ENCODE measurements at regions not wholly inside any gene's neighbourhood (a gene's known extent, or its start where the extent isn't known, plus 50 kb on each side); places are given as distances from the start of the nearest gene placed in this dataset.

DNA sequence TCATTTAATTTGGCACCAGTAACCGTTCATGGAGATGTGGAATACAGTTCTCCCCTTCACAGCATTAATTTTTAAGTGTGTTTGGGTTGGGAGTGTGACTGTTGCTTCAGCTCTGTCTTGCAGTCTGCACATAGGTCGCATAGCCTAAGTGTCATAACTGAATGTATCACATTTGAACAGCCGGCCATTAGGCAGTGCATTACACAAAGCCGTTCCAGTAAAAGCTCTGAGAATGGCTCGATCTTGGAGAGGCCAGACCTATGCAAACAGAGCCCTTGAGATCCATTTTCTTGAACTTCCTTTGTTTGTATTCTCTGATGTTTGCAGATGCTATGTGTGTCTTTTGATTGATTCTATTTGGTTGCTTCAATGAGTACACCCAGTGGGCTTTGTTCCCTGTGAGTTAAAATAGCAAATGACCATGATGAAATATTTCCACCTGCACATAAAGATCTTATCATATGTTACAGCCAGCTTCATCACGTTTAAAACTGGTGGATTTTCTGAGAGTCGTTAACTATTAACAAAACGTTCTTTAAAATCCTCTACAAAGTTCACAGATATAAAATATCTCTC, 1104.9 kb upstream of the SLC10A2 start:
- no peak for DNase-seq (ENCODE audit: low spot score)

DNA sequence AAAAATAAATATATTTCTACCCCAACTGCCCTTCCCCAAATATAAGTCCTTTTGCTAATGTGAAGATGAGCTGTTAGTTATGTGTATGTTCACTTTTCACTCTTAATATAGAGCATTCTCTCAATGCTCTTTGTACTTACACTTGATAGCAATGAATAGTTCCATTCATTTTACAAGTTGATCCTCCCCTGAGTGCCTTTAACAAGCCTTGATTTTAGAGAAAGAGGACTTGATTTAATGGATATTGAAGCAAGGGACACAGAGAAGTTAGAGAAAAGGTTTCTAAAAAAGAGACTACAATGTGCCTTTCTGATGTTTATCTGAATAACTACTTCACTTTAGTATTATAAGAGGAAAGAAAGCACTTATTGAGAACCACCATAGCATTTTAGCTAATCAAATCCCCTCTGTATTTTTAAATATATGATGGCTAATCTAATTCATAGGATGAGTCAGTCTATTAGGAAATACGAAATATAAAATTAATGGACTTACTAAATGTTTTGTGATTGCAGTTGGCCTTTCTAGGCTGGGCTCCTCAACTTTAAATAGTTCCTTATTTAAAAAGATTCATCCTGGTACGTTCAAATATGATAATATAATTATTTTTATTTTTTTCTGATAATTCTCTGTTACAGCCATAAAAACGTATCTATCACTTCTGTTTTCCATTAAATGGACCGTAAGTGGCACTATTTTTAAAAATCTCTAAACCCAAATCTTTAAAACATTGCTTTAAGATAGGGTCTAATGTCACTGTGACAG, 1097.8 kb upstream of the SLC10A2 start:
- no peak for DNase-seq (ENCODE audit: low spot score)

DNA sequence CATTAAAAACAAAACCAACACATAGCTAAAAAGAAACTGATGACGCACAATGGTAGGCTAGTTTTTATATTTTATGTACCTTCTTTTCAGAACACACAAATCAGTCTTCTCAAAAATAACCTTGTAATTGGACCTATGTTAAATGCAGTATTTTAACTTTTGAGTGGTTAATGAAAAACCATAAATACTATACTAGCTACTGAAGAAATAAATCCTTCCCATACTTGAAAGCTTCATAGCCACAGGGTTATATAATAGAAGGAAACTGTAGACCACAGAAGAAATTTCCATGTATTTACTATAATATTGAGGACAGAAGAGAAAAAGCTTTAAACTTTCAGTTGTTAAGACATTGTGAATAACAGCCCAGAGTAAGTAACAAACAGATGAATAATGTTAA, 1094.3 kb upstream of the SLC10A2 start:
- DNase-seq (ENCODE audit: low spot score): no peak

DNA sequence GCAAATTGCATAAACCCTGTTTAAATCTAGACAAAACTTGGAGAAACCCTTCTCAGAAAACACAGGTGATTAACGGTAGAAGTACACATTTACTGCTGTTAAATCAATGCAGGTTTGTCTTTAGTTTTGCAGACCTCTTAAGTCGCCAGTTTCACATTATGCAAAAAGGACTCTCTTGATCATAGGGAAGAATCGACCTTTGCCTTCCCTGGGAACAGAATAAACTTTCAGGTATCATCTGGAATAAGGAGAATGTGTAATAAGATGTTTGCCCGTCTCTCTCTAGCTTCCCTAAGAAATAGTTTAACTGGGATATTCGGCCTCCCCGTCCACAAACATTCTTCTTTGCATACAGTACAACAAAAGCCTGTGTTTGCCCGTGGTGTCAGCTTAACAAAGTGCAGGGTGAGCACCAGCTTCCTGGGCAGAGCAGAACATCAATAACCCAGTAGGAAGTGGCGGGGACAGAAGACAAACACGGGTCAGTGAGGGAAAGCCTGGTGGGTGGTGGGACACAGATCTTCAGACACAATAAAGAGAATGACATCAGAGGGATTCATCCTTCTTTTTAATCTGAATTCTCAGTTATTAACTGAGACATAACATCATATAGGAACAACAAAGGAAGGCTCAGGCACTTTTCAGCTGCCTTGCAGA, 1077.7 kb upstream of the SLC10A2 start:
- DNase-seq (ENCODE audit: low spot score): no peak

DNA sequence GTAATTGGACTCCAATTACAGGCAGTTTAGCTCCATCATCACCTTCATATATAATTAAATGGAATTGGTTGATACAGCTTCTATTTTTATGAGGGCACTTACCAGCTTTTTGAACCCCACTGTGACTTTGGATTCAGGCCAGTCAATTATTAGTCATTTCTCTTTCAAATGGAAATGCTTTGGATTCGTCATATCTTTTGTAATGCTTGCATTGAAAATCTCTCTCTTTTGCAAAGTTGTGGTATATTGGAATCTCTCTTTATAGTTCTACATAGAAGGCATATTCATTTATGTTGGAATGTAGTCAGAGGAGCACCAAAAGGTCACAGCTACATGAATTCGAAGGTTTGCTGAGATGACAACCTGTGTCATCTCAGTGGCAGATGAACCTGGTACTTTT, 1074.3 kb upstream of the SLC10A2 start:
- no peak for DNase-seq (ENCODE audit: low spot score)

DNA sequence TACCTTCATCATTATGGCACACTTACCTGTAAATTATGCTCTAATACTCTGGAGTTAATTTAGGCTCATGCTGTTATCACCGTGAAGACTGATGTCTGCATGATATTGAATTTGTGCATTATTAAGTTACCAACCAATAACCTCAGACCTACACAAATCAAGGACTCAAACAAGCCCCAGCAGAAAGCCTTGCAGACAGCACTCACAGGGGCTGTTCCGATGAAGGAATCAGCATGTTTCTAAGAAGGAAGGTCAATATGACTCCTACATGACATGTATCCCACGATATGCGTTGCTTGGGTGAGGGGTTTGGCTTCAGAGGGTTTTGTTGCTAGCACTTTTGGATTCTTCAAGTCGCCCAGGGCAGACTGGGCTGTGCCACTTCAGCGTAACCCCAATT, 1071.2 kb upstream of the SLC10A2 start:
- DNase-seq (ENCODE audit: low spot score): no peak

DNA sequence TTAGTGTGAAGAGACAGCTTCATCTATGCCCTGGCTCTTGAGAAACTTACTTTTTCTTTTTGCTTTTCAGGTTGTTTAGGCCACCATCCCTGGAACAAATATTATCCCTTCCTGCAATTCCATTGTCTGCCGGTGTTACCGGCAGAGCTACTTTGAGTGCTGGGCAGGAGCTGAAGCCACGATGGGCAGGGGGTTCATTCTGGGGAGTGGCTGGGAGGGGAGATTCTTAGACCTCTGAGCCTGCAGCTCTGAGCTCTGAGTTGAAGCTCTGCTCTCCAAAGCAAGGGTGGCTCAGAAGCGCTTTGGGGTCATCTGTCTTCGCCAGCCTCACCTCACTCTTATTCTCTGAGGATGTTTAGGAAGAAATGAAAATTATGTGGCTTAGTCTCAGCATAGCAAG, 1066.6 kb upstream of the SLC10A2 start:
- no peak for DNase-seq (ENCODE audit: low spot score)

DNA sequence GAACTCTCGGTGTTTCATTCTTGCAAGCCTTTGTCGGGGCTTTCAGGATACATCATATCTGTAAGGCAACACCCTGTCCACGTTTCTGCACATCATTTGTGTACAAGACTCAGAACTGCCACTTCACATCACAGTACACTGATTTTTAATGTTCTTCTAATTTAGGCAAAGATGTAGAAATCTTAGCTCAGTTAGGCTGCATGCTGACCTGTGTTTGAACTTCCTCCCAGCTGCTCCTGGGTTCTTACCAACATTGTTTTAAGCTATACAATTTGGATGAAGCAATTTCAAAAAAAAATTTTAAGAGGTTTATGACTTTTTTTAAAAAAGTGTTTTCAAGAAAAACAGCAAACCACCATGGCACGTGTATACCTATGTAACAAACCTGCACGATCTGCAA, 1047.9 kb upstream of the SLC10A2 start:
- no peak for DNase-seq (ENCODE audit: low spot score)

DNA sequence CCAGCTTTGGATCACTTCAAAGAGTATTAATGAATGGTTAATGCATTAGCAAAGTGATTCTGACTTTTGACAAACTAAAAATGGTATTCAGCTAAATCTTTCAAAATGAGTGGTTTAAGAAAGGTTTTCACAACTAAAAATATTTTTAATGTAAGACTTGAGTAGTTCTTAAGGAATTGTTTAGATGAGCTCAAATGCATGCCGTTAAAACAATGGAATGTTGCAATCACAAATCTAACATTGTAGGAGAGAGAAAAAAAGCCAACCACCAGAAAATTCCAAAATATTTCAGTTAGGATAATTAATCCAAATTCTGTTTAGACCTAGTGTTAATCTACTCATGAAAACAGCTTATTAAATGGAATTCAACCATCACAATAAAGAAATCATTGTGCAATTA, 1044.8 kb upstream of the SLC10A2 start:
- no peak for DNase-seq (ENCODE audit: low spot score)

DNA sequence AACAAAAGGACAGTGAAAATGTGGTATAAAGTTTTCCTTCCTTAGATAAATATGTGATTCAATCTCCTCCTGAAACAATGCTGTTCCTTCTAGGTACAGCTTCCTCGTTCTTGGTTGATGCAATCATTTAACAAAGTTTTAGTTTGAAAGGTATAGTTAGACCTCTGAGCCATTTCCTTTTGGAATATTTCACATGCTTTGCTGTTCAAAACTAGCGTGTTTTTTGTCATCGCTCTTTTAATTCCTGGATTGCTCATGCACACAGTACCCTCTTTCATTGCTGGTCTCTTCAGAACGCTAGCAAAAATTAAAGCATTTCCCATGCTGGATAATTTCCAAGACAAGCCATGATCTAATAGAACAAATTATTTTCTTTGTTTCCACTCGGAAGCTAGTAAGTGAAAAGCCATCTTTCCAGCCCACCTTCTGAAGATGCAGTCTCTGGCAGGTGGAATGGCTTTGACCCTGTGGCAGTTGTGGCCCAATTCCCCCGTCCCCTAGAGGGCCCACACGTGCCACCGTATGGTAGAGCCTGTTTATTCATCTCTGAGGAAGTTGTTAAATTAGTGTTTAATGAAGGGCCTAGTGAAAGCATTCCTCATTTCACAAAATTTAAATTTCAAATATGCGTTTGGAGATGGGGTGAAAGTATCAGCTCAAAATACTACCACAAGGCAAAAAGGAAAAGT, 1040.6 kb upstream of the SLC10A2 start:
- no peak for DNase-seq (ENCODE audit: low spot score)

DNA sequence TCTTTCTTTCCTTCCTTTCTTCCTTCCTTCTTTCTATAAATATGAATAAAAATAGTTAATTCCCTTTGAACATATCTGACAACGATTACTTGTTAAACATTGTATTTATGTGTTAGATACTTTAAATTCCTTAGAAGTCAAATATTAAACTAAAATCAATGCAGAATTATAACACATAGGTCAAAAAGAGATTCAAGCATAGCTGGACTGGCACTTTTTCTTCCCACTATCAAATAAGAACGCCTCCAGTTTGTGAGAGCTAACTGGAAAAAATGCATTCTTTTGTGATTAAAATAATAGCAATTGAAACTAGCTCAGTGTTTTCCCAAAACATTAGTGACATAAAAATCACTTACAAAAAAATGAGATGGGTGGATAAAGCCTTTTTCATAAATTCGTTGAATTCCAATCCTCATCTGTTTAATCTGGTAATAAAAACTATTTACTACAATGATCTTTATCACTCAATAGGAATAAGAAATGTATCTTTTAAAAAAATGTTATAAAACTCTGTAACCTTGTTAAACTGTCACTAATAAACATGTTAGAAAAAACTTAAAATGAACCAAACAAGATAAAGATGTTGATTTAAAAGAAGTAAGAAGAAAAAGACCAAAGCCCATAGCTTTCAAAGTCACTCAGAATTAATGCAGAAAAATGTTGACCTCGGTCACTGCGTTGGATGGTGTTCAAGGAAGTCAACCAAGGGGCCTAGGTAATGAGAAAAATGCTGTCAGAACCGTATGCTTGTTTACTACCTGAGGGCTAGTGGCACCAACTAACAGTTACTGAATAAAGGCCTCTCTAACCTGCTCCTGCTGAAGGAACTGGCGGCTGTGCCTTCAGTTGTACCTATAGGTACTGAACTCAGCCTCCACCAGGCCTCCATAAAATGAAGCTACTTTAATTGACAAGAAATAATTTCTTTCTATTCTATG, 1039.5 kb upstream of the SLC10A2 start:
- DNase-seq (ENCODE audit: low spot score): no peak

DNA sequence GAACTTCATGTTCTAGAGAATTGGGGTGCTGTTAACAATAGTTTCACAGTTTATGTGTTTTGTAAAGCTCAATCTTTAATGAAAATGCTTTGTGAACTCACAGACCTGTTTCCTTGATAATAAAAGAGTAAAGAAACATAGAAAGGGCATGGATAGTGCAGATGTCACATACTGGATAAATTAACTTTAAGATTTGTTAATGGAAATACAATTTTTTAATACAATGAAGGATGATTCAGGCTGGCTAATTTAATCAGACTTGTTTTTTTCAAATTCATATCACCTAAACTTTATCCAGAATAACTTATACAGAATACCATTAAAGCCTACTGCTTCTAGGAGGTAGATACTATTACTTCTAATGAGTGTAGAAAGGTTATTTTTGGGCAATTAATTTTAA, 1033.5 kb upstream of the SLC10A2 start:
- no peak for DNase-seq (ENCODE audit: low spot score)

DNA sequence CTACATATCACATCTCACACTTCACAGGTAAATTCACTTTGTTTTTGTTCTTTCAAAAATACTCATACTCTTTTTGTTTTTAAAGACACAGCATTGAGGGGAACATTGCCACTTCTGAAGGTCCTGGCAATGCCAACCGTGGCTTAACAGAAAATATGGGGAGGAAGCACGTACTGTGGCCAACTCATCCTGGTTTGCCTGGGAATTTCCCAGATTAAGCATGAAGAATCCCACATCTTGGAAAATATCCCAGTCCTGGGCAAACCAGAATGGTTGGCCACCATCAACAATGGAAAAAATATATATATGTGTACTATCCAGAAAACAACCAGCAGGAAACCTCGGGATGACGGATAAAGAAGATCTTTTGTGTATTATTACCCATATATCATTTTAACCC, 1032.2 kb upstream of the SLC10A2 start:
- DNase-seq (ENCODE audit: low spot score): no peak

DNA sequence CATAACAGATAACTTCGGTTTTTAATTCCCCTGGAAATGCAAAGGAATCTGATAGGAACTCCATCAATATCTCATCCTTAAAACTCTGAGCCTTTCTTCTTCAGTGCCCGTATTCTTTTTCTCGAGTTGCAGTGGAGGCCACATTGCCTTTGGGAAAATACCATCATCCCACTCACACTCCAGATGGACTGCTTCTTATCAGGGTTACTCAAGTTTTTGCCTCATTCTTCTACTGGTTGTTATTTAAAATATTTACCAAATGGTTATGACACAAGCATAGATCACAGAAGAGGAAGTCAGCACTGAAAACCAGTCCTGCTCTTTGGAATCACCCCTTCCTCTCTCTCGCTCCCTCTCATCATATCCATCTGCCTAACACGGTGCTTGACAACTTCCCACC, 1020.5 kb upstream of the SLC10A2 start:
- no peak for DNase-seq (ENCODE audit: low spot score)

DNA sequence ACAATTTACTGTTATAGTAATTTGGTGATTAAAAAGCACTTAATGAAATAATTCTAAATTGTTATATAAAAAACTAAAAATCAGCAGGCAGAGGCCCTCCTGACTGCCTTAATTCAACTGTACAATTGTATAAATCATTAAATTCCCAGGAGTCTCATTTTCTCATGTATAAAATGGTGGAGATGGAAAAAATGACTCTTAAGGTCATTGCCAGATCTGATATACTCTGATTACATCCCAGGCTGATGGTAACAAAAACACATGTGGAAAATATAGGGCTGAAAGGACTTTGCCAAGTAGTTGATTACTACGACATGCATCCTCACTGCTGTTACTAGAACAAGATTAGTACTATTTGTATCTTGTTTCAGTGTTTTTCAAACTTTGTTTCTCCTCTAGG, 1020.0 kb upstream of the SLC10A2 start:
- DNase-seq (ENCODE audit: low spot score): no peak

DNA sequence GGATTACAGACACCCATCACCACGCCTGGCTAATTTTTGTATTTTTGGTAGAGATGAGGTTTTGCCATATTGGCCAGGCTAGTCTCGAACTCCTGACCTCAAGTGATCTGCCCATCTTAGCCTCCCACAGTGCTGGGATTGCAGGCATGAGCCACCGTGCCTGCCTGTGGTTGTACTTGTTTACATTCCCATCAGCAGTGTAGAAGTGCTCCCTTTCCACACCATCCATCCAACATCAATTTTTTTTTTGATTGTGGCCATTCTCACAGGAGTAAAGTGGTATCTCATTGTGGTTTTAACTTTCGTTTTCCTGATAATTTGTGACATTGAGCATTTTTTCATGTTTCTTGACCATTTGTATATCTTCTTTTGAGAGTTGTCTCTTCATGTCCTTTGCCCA, 1019.4 kb upstream of the SLC10A2 start:
- no peak for DNase-seq (ENCODE audit: low spot score)

DNA sequence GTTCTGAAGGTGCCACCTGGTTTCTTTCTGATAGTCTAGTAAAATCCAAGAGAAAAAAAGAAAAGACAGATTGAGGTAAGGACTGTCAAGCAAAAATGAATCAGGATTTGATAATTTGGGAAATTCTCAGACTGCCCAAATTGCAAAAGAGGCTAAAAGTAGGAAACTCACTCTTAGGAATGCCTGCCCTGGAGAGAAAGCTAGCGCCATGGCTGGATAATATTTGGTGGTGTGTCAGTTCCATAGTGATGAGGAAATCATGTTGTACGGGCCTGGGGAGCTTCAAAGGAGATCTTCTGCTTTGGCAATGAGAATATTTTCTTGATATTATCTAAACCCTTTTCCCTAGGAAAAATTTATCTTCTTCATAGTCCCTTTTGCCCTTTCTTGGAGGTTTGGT, 1008.1 kb upstream of the SLC10A2 start:
- DNase-seq (ENCODE audit: low spot score): no peak

DNA sequence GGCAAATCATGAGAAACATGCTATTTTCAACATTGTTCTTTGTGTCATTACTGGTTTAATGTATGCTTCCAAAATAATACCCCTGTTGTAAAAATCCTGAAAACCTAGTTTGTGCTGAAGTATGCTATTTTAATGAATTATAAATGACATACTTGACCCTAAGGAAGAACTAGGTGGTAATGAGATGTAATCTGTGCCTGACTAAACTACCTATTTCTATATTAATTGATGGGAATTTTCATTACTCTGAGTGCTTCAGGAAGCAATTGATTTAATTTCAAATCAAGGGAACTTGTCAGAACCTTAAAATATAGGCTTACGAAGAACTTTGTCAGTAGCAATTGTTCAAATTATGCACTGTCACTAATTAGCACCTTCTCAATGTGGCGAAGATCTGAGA, 1005.6 kb upstream of the SLC10A2 start:
- no peak for DNase-seq (ENCODE audit: low spot score)

DNA sequence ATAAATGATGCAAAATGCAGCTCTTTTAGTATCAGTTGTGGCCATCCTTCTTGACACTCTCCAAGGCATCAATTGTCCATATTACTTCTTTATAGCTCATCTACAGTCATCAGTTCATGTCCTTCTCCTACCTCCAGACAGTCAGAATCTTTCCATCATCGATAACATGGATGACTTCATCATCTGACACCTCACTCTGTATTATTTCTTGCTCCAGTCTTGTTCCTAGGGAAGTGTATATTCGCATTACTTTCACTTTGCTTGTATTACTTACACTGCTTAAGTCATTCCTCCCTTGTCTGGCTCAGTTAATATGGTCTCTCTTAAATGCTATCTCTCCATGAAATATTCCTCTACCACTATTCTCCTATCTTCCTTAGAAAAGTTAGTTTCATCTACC, 999.1 kb upstream of the SLC10A2 start:
- no peak for DNase-seq (ENCODE audit: low spot score)

DNA sequence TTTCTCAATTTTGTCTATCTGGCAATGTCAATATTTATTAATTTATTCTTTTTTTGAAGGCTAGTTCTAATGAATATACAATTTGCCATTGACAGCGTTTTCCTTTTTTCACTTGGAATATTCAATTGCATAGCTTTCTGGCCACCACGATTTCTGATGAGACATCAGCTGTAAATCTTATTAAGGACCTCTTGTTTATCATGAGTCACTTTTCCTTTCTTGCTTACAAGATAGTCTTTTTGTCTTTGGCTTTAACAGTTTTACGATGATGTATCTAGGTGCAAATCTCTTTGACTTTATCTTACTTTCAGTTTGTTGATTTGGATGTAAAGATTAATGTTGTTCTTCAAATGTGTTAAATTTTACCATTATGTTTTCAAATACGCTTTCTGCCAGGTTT, 991.6 kb upstream of the SLC10A2 start:
- no peak for DNase-seq (ENCODE audit: low spot score)

DNA sequence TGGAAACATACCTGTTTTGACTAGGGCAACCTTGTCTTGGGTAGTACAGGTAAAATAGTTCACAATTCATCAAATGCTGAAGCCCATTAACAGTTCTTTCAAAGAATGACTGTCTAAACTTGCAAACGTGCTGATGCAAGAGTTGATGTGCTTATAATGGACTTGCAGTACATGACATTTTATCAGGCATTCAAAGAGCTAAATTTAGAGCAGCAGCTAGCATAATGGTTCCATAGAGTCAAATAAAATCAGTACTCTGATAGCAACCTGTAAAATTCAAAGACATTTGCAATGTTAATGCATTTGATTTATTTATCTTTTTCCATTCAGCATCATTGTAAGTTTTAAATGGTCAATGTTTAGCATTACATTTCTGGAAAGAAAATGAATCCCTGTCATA, 979.7 kb upstream of the SLC10A2 start:
- DNase-seq (ENCODE audit: low spot score): no peak

DNA sequence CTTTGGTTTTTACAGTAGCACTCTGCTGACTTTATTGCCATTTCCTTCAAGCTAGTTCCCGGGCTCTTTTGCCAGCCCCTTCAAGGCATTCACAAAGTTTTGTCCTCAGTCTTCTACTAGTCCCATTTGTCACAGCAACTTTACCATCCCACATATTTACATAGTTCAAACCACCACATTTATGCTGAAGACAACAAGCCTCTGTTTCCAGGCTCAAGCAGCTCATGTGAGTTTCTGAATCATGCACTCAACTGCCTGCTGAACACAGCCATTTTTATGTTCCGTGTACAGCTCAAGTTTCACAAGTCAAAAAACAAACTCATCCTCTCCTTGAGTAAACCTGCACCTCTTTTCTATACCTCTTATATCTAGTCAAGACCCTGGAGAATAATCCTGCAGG, 977.0 kb upstream of the SLC10A2 start:
- DNase-seq (ENCODE audit: low spot score): no peak

Measured in hematopoietic multipotent progenitor cell treated with erythropoietin and hydrocortisone succinate and interleukin-3 and kit ligand, for 17 days (in vitro differentiated cells).